ENCODE measurements at regions not wholly inside any gene's neighbourhood (a gene's known extent, or its start where the extent isn't known, plus 50 kb on each side); places are given as distances from the start of the nearest gene placed in this dataset.

DNA sequence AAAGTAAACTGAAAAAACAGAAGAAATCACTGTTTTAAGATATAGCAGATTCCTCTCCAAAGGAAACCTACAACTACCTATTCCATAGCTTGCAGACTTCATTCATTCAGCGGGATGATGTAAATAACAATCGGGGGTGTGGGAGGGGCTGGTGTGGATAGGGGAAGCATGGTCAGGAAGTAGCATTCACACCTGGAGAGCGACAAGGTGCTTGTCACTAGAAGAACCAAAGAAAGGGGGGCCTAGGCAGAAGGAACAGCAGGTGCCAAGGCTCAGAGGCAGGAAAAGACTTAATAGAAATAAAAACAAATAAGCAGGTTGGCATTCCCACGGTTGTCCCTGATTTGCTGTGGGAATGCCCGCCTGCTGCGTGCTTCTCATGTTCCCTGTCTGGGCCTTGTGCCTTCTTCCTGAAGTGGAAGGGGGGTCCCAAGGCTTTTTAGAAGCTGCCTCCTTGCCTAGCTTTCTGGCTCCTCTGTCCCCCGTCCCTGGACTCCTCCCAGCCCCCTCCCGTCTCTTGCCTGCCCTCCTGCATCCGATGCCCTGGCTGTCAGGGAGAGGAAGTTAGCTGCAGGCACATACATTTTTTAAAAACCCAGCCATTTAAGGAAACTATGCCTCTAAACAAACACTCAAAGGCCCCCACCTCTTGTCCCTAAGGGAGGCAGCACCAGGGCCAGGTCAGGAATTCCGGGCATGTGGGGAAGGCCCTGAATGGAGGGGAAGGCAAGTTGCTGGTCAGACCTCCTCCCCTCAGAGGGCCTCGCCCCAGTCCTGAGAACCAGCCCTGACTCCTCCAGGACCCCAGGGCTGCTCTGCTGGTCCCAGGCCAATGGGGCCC is 54.7 kb upstream of the PRDM11 start:
- peak; percentile 96 for DNase-seq

DNA sequence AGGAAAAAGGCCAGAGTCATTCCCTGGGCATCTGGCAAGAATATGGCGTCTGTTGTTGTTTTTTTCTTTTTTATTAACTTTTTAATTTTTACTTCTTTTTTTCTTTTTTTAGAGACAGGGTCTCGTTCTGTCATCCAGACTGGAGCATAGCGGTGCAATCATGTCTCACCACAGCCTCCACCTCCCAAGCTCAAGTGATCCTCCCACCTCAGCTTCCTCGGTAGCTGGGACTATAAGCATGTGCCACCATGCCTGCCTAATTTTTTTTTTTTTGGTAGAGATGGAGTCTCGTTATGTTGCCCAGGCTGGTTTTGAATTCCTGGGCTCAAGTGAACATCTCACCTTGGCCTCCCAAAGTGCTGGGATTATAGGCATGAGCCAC is 54.0 kb upstream of the PRDM11 start:
- no peak for DNase-seq

DNA sequence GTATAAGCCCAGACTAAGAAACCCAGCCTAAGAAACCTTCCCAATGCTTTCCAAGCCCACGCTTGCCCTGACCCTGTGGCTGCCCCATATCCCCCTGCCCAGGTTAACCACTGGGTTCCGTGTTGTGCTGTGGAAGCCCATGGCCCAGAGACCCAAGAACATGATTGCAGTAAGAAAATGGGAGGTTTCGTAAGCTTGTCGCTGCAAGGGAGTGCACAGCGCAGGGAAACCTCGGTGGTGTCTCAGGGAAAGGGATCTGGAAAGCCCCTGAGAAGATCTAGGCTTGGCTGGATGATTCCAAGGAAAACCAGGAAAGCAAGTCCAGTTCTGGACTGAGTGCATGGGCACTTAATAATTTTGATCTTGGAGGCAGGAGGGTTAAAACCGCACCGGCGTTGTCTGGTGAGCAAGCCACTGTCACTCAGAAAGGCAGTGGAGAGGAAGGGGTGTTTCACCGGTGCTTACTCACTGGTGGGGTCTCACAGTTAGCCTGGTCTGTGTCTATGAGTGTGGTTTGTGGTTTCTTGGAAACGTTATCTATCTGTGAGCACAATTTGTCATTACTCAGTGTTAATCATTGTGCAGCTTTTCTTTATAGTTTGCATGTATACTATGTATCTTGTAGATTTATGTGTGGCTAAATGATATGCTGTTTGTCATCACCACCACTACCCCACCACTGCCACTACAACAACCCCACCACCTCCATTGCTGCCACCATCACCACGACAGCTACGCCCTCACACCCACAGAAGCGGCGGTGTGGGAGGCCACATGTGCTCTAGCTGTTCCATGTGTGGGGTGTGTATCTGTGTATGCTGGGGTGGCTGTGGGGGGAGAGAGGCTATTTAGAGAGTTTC is 53.3 kb upstream of the PRDM11 start:
- peak; percentile 85 for DNase-seq

DNA sequence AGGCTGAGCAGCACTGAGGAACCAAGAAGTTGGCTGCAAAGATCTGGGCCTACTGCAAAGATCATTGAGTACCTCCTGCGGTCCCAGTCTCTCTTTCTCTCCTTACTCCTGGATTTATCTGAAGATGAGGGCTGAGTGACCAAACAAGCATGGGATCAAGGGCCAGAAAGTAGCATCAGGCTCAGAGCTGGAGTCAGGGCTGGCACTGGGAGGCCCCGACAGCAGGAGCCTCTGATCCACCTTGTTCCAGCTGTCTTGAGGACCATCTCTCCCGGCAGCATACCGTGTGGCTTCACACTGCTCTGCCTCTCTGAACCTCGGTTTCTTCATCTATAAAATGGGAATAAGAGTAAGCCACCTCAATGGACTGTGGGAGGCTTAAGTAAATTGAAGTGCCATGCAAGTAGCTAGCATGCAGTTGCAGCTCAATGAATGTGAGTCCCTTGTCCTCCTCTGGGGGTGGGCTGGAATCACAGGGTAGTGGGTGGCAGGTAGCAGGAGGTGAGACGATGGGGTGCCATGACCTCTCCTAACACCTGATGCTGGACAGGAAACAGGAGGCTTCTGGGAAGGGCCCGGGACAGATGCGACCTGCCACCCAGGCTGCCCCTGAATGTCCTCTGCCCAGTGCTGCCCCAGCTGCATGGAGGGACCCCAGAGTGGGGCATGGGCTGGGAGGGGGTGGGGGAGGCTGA is 52.5 kb upstream of the PRDM11 start:
- no peak for DNase-seq

DNA sequence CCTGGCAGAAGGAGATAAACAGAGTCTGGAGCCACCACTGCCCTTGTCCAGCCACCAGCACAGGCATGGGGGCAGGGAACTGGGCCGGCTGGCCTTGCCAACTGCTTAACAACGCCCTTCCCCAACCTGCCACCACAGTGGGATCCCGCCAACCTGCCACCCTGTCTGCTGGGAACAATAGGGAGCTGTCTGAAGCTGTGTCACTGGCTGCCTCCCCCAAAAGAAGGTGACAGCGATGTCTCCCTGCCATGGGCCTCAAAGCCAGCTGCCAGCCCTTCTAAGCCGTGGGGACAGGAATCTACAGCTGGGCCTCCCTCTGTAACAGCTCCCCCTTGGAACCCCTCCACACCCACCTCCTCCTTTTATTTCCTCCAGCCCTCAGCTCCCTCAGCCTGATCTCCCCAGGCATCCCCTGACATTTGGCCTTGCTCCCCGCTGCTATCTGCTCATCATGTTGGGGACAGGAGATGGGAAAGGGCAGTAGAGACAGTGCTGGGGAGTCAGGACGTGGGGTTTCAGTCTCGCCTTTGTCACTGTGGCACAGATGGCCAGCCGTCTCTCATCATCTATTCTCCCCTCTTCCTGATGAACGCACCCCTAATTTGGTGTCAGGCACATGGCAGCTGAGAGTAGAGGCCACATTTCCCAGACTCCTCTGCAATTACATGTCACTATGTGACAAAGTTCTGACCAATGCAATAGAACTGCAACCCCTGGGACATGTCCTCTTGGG is 51.3 kb upstream of the PRDM11 start:
- DNase-seq: no peak

DNA sequence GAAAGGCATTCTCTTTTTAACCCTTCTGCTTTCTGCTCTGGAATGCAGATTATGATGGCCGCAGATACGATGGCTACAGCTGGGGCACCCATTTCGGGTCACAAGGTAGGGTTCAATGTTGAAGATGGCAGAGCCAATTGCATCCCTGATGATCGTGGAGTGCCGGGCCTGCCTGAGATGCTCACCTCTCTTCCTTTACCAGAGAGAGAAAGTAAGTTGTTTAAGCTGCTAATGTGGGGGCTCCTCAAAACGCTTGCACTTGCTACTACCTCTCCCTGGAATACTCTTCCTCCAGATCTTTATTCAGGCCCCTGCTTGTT is 50.8 kb upstream of the PRDM11 start:
- DNase-seq: no peak

DNA sequence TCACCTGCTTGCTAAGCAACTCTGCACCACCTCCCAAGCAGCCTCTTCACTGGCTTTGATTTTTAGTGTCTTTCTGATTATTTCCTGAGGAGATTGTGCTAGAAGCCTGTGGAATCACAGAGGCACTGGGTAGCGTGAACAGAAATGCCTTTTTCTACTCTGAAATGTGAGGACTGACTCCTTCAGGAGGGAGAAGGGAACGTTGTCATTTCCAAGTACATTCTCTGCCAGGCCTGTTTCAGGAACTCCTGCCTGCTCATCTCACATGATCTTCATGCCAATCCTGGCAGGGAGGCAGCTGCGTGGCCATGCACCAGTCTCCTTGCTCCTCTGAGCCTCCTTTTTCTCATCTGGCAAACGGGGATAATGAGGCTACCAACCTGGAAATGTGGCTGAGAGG is 49.8 kb upstream of the PRDM11 start:
- DNase-seq: no peak
